HCT116 (cell line): ENCODE measurements at regions not wholly inside any gene's neighbourhood (a gene's known extent, or its start where the extent isn't known, plus 50 kb on each side); places are given as distances from the start of the nearest gene placed in this dataset.

Experiments used
- ATAC-seq: fragments of 200-7000 bp; cut with Tn5 transposase; 2 replicates; pipeline ENCODE4 v1.9.1; 2020; ENCODE audit warnings: mild to moderate bottlenecking, moderate library complexity
- BruUV-seq: library from RNA; stranded (reverse); fragments of 400-500 nt; replicated peaks from 2 replicates; lab custom pipeline; 2021; lab: Mats Ljungman, UMichigan
- CTCF ChIA-PET: fragments of 300-600 bp; sonication (Branson Sonifier 250); formaldehyde crosslinking; loops from one replicate; lab custom pipeline; 2021; ENCODE audit warnings: antibody characterized with exemption; lab: Charles Lee
- POLR2A ChIA-PET: fragments of 300-600, 350-600 bp; sonication (Branson Sonifier 250); formaldehyde crosslinking; loops from one replicate; lab custom pipeline; 2021; ENCODE audit warnings: antibody characterized with exemption; lab: Charles Lee
- RAD21 ChIA-PET, 2 experiments: fragments of 300-600 bp; sonication (Branson Sonifier 250); formaldehyde crosslinking; loops; one replicate each; lab custom pipeline; 2023; ENCODE audit warnings: low total read pairs in 2 of 2; ENCODE audit not compliant: uncharacterized antibody in 2 of 2, unreplicated experiment in 2 of 2, low non-redundant PET in 1 of 2; lab: Charles Lee
- DNase-seq: peaks from one replicate; pipeline ENCODE4 v3.0.0-alpha.2; 2010; ENCODE audit warnings: low read depth, low spot score
- H2AFZ ChIP-seq: fragments of 200-600 bp; shearing (Covaris generic), sonication (generic); 2 replicates; pipeline ENCODE4 v1.6.1; 2017; ENCODE audit warnings: low read depth, mixed run types, mixed read lengths, antibody characterized with exemption, low read length; ENCODE audit not compliant: poor library complexity, severe bottlenecking
- H3K27ac ChIP-seq: 2 replicates; pipeline ENCODE4 v1.5.1; 2012; ENCODE audit warnings: low read depth, low read length
- H3K27me3 ChIP-seq: fragments of 200-600 bp; sonication (generic); 2 replicates; pipeline ENCODE4 v1.6.1; 2016; ENCODE audit warnings: mixed run types, low read length, mixed read lengths; ENCODE audit not compliant: insufficient read depth
- H3K36me3 ChIP-seq, 2 experiments: fragments of 200-500 bp in 1 of 2; fragments of 200-600 bp in 1 of 2; sonication (Bioruptor generic) in 1 of 2; sonication (generic) in 1 of 2; 2 replicates each; pipeline versions ENCODE4 v1.5.1 to v1.6.1; 2014 to 2016; ENCODE audit warnings: low read length in 2 of 2, inconsistent platforms in 1 of 2, mixed read lengths in 1 of 2, mixed run types in 1 of 2; ENCODE audit not compliant: insufficient read depth in 2 of 2, control insufficient read depth in 1 of 2
- H3K4me1 ChIP-seq, 2 experiments: fragments of 200-600 bp in 1 of 2; sonication (generic) in 1 of 2; 2 replicates each; pipeline versions ENCODE4 v1.5.1 to v1.6.1; 2012 to 2017; ENCODE audit warnings: low read length in 2 of 2, inconsistent platforms in 1 of 2, mild to moderate bottlenecking in 1 of 2, mixed read lengths in 1 of 2, mixed run types in 1 of 2, moderate library complexity in 1 of 2; ENCODE audit not compliant: insufficient read depth in 2 of 2, control insufficient read depth in 1 of 2
- H3K4me2 ChIP-seq: fragments of 200-600 bp; sonication (generic); 2 replicates; pipeline ENCODE4 v1.6.1; 2017; ENCODE audit warnings: mixed run types, low read length, mixed read lengths
- H3K4me3 ChIP-seq, 2 experiments: fragments of 200-600 bp in 1 of 2; sonication (generic) in 1 of 2; replicated peaks in 1 of 2; 2 replicates each; pipeline ENCODE4 v1.5.1; 2011 to 2016; ENCODE audit warnings: low read length in 2 of 2, control low read depth in 1 of 2, low read depth in 1 of 2, mild to moderate bottlenecking in 1 of 2, mixed read lengths in 1 of 2, mixed run types in 1 of 2
- H3K79me2 ChIP-seq: fragments of 200-600 bp; sonication (generic); 2 replicates; pipeline ENCODE4 v1.6.1; 2017; ENCODE audit warnings: mild to moderate bottlenecking, mixed run types, low read length, moderate library complexity, mixed read lengths; ENCODE audit not compliant: insufficient read depth
- H3K9ac ChIP-seq: fragments of 200-600 bp; sonication (generic); 2 replicates; pipeline ENCODE4 v1.6.1; 2016; ENCODE audit warnings: low read length, mixed read lengths
- H3K9me2 ChIP-seq: fragments of 200-600 bp; sonication (generic), shearing (Covaris generic); 2 replicates; pipeline ENCODE4 v1.6.1; 2017; ENCODE audit warnings: mixed run types, mild to moderate bottlenecking, moderate library complexity; ENCODE audit not compliant: insufficient read depth
- H3K9me3 ChIP-seq, 2 experiments: fragments of 200-500 bp in 1 of 2; fragments of 200-600 bp in 1 of 2; sonication (Bioruptor generic) in 1 of 2; sonication (generic) in 1 of 2; 2 replicates each; pipeline ENCODE4 v1.6.1; 2014 to 2017; ENCODE audit warnings: low read length in 2 of 2, mixed read lengths in 2 of 2, inconsistent platforms in 1 of 2, low read depth in 1 of 2, mild to moderate bottlenecking in 1 of 2, mixed run types in 1 of 2, moderate library complexity in 1 of 2; ENCODE audit not compliant: control insufficient read depth in 1 of 2, insufficient read depth in 1 of 2
- H4K20me1 ChIP-seq: fragments of 200-600 bp; sonication (generic), shearing (Covaris generic); 2 replicates; pipeline ENCODE4 v1.6.1; 2017; ENCODE audit warnings: mixed run types, mild to moderate bottlenecking, moderate library complexity; ENCODE audit not compliant: insufficient read depth
- CEBPB ChIP-seq: IDR thresholded peaks from 2 replicates; pipeline ENCODE4 v1.6.1; 2012; ENCODE audit warnings: low read depth
- ELF1 ChIP-seq: IDR thresholded peaks from 2 replicates; pipeline ENCODE4 v1.6.1; 2012; ENCODE audit warnings: low read depth, borderline replicate concordance
- EZH2 ChIP-seq: fragments of 200-600 bp; sonication (generic); IDR thresholded peaks from 2 replicates; pipeline ENCODE4 v1.6.1; 2017; ENCODE audit warnings: antibody characterized with exemption, mixed run types
- JUND ChIP-seq: IDR thresholded peaks from 2 replicates; pipeline ENCODE4 v1.6.1; 2012
- SIN3A ChIP-seq: IDR thresholded peaks from 2 replicates; pipeline ENCODE4 v1.6.1; 2012; ENCODE audit warnings: low read depth
- SP1 ChIP-seq: IDR thresholded peaks from 2 replicates; pipeline ENCODE4 v1.6.1; 2012; ENCODE audit warnings: low read depth
- ZNF274 ChIP-seq: fragments of 200-500 bp; sonication (Bioruptor generic); IDR thresholded peaks from 2 replicates; pipeline ENCODE4 v1.6.1; 2014; ENCODE audit warnings: mild to moderate bottlenecking, low read depth, low read length, inconsistent platforms
- intact Hi-C: fragments of 100-400 bp; cut with micrococcal nuclease; formaldehyde crosslinking; loops from 2 replicates; pipeline ENCODE4 v1.10.0; 2022
- TF ChIP-seq, protein P1 (sequence below): IDR thresholded peaks from 2 replicates; pipeline ENCODE4 v1.6.1; 2012

DNA sequence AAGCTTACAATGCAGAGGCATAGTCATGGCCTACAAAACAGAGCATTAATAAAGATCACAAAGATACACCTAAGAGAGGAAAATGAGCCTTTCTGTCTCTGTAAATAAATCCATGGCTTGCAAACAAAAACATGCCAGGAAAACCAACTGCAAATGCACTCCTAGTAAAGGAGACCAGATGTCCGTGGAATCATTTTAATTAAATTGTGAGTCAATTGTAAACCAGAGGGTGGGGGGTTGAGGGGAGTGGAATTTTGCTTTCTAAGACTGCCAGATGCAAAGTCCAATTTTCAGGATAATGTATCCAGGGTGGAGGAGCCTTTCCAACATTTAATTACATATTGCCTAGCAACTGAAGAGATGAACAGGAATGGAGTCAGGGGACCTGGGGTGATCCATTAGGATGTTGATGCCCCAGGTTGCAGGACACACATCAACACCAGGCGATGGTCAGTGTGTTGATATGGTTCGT, 390.3 kb upstream of the CCL2 start:
- no peak overlapping the region for H3K9ac ChIP-seq
- intact Hi-C loops, result no loop called here
- H3K9me2 ChIP-seq, result no peaks in the 10 kb centered on the region
- no peak for TF ChIP-seq CEBPB
- no peak for TF ChIP-seq SP1
- TF ChIP-seq, all 23 proteins: peak for 0
- Histone ChIP-seq H3K36me3 (no peaks in the 10 kb centered on the region), H3K27me3 (no peaks in the 10 kb centered on the region), H2AFZ (no peak overlapping the region), H4K20me1 (no peaks in the 10 kb centered on the region), H3K4me3 (no peak overlapping the region), H3K4me1 (no peaks in the 10 kb centered on the region), H3K9me3 (peaks cover 0 to 5% of the 10 kb centered on the region in 2 experiments; a peak in 2 of 4 replicates), H3K4me2 (no peak overlapping the region), H3K79me2 (no peaks in the 10 kb centered on the region), H3K27ac (no peak overlapping the region)
- ChIA-PET POLR2A (no interaction called here), RAD21 (no interaction called here), CTCF (no interaction called here)
- no peak for DNase-seq
- BruUV-seq, result no TSS peak
- ATAC-seq, result no peak

DNA sequence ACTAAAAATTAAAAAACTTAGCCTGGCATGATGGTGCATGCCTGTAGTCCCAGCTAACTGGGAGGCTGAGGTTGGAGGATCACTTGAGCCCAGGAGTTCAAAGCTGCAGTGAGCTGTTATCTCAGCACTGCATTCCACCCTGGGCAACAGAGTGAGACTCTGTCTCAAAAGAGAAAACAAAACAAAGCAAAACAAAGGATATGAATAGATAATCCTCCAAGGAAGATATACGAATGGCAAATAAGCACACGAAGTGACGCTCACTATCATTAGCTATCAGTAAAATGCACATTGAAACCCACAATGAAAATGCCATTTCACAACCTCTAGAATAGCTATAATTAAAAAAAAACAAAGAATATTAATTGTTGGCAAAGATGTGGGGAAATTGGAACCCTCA, 386.2 kb upstream of the CCL2 start:
- H3K9ac ChIP-seq, result no peak overlapping the region
- ATAC-seq (no peak), DNase-seq (no peak)
- no peaks in the 10 kb centered on the region for H3K4me1 ChIP-seq
- H3K27me3 ChIP-seq, result no peaks in the 10 kb centered on the region
- TF ChIP-seq EZH2, result no peak
- no peak for TF ChIP-seq ZNF274
- TF ChIP-seq SIN3A, result no peak
- TF ChIP-seq, protein P1, sequence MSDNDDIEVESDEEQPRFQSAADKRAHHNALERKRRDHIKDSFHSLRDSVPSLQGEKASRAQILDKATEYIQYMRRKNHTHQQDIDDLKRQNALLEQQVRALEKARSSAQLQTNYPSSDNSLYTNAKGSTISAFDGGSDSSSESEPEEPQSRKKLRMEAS, result no peak
- no peak for TF ChIP-seq SP1
- TF ChIP-seq JUND, result no peak
- no peak for TF ChIP-seq ELF1
- no peak overlapping the region for H3K4me2 ChIP-seq
- BruUV-seq, result no TSS peak
- H4K20me1 ChIP-seq, result no peaks in the 10 kb centered on the region
- no peak overlapping the region for H3K27ac ChIP-seq
- no peak overlapping the region for H2AFZ ChIP-seq
- H3K79me2 ChIP-seq, result no peaks in the 10 kb centered on the region
- no peaks in the 10 kb centered on the region for H3K36me3 ChIP-seq
- RAD21 ChIA-PET, result no interaction called here
- peaks cover 0 to 4% of the 10 kb centered on the region in 2 experiments; a peak in 2 of 4 replicates for H3K9me3 ChIP-seq
- no peaks in the 10 kb centered on the region for H3K9me2 ChIP-seq
- no peak overlapping the region for H3K4me3 ChIP-seq
- POLR2A ChIA-PET, result no interaction called here
- intact Hi-C loops, result no loop called here
- CTCF ChIA-PET, result no interaction called here
